HepG2 (cell line): ENCODE measurements at regions not wholly inside any gene's neighbourhood (a gene's known extent, or its start where the extent isn't known, plus 50 kb on each side); places are given as distances from the start of the nearest gene placed in this dataset.

ENCODE experiments used
- CCAR2 ChIP-seq: fragments of 200-400 bp; formaldehyde crosslinking; optimal IDR thresholded peaks from 2 replicates; pipeline ENCODE3; 2018; ENCODE audit warnings: low read depth, mild to moderate bottlenecking, low read length, moderate library complexity
- CTCF ChIP-seq: sonication (generic); formaldehyde crosslinking; IDR thresholded peaks from 2 replicates; pipeline ENCODE4 v1.5.0; 2020; ENCODE audit warnings: mild to moderate bottlenecking, missing genetic modification reagents, moderate library complexity
- HNF4A ChIP-seq: sonication (generic); formaldehyde crosslinking; IDR thresholded peaks from 2 replicates; pipeline ENCODE4 v1.4.0; 2020; ENCODE audit warnings: missing genetic modification reagents
- PHF21A ChIP-seq: sonication (generic); formaldehyde crosslinking; IDR thresholded peaks from 2 replicates; pipeline ENCODE4 v1.5.0; 2020; ENCODE audit warnings: mild to moderate bottlenecking, missing genetic modification reagents
- SMYD3 ChIP-seq: sonication (generic); formaldehyde crosslinking; IDR thresholded peaks from 2 replicates; pipeline ENCODE4 v1.8.1; 2023; ENCODE audit warnings: mild to moderate bottlenecking, missing genetic modification reagents
- THAP11 ChIP-seq: IDR thresholded peaks from 2 replicates; pipeline ENCODE4 v1.6.1; 2016; ENCODE audit warnings: missing biosample characterization, missing genetic modification reagents
- ZNF142 ChIP-seq: sonication (generic); formaldehyde crosslinking; IDR thresholded peaks from 2 replicates; pipeline ENCODE4 v1.4.0; 2020; ENCODE audit warnings: missing genetic modification reagents
- ZNF572 ChIP-seq: sonication (generic); formaldehyde crosslinking; IDR thresholded peaks from 2 replicates; pipeline ENCODE4 v1.5.1; 2020; ENCODE audit warnings: mild to moderate bottlenecking, missing genetic modification reagents
- ZNF639 ChIP-seq: conservative IDR thresholded peaks from 2 replicates; pipeline ENCODE4 v1.6.1; 2018; ENCODE audit warnings: missing genetic modification reagents

- TF ChIP-seq THAP11 (no peak), ZNF639 (CRISPR knock-in tag) (no peak), ZNF572 (CRISPR knock-in tag) (no peak), HNF4A (CRISPR knock-in tag) (no peak), CCAR2 (no peak), ZNF142 (no peak), PHF21A (CRISPR knock-in tag) (no peak), SMYD3 (CRISPR knock-in tag) (no peak), CTCF (CRISPR knock-in tag) (no peak)
Measured at GRCh38 chr14:66351310-66351709, 134.9 kb upstream of the CCDC196 start.
